Adrenal gland (tissue), 5 donors: ENCODE measurements at regions not wholly inside any gene's neighbourhood (a gene's known extent, or its start where the extent isn't known, plus 50 kb on each side); places are given as distances from the start of the nearest gene placed in this dataset.

ENCODE experiments used
- CTCF ChIP-seq, 6 experiments: fragments of 450-650 bp in 4 of 6; fragments of 200-600 bp in 2 of 6; sonication (generic) in 1 of 6; IDR thresholded peaks; 1 replicate in 5 of 6; 2 replicates in 1 of 6; pipeline versions ENCODE4 v1.5.1 to v1.8.0; 2016 to 2021; ENCODE audit warnings: antibody characterized with exemption in 6 of 6, mild to moderate bottlenecking in 2 of 6, moderate library complexity in 1 of 6
- POLR2A ChIP-seq, 2 donors: fragments of 450-650 bp; IDR thresholded peaks; one replicate each; pipeline ENCODE4 v1.6.1; 2017; ENCODE audit warnings: antibody characterized with exemption in 2 of 2, mild to moderate bottlenecking in 2 of 2, moderate library complexity in 1 of 2
- donor health status: DM: no; HTN: no; CAD: no.

- no peak for TF ChIP-seq POLR2A (IDR thresholded peaks at IDR 0.05)
- no peak for TF ChIP-seq CTCF (IDR thresholded peaks at IDR 0.05)
These were observed 1095.3 kb upstream of the CDH8 start for GRCh38 chr16:63131503-63131902.
